Progenitor cell of endocrine pancreas (in vitro differentiated cells): ENCODE measurements at regions not wholly inside any gene's neighbourhood (a gene's known extent, or its start where the extent isn't known, plus 50 kb on each side); places are given as distances from the start of the nearest gene placed in this dataset.

ENCODE experiments used
- DNase-seq: peaks from one replicate; pipeline ENCODE4 v3.0.0; 2021; ENCODE audit warnings: low spot score; ENCODE audit not compliant: unreplicated experiment
- H3K27ac Mint-ChIP-seq: 2 replicates; pipeline ENCODE4 v1.8.0; 2021; ENCODE audit warnings: mild to moderate bottlenecking, moderate library complexity, mixed read lengths
- H3K27me3 Mint-ChIP-seq: 2 replicates; pipeline ENCODE4 v1.8.0; 2021; ENCODE audit warnings: mixed read lengths
- H3K36me3 Mint-ChIP-seq: 2 replicates; pipeline ENCODE4 v1.8.0; 2022; ENCODE audit warnings: mixed read lengths; ENCODE audit not compliant: insufficient read depth
- H3K4me1 Mint-ChIP-seq: 2 replicates; pipeline ENCODE4 v1.8.0; 2021; ENCODE audit warnings: low read depth, mixed read lengths
- H3K4me3 Mint-ChIP-seq: 2 replicates; pipeline ENCODE4 v1.8.0; 2021; ENCODE audit warnings: low read depth, mild to moderate bottlenecking, moderate library complexity, mixed read lengths
- H3K9me3 Mint-ChIP-seq: 2 replicates; pipeline ENCODE4 v1.8.0; 2021; ENCODE audit warnings: low read depth, mixed read lengths
- CTCF ChIP-seq: fragments of 200-600 bp; sonication (generic); IDR thresholded peaks from one replicate; pipeline ENCODE4 v1.5.0; 2021; ENCODE audit warnings: antibody characterized with exemption, mild to moderate bottlenecking; ENCODE audit not compliant: unreplicated experiment

DNA sequence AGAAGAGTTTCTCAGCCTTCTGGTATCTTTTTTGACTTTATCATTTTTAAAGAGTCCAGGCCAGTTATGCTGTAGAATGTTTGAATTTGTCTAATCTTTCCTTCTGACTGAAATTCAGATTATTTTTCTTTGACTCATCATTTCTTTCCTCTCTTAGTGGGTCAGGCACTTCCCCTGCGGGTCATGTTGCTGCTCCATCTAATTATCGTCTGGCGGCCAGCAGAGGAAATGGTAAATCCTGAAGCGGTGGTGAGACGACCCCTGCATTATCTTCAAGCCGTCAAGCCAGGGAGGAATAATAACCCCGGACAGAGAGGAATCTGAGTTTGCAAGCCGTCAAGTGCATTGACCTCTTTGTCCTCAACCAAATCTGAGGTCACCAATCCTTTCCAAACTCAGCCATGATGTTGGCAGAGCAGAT lies 102.1 kb downstream of the ADSS2 start:
- H3K27me3 Mint-ChIP-seq = peaks cover 43% of the 10 kb centered on the region
- no peak for TF ChIP-seq CTCF

DNA sequence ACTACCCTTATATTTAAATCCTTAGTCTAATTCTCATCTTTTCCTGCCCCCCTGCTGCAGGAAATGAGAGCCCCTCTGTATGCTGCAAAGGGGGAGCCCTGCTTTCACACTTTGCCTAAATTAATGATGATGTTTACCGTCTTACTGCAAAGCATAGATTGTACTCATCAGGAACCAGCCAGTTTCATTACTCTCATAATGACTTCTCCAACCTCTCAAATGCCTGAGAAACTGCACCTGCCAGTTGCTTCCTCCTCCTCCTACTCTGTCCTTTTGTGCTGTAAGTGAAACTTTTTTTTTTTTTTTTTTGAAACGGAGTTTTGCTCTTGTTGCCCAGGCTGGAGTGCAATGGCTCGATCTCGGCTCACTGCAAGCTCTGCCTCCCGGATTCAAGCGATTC lies 101.7 kb downstream of the ADSS2 start:
- Mint-ChIP-seq H3K9me3 (no peaks in the 10 kb centered on the region), H3K27me3 (peaks cover 43% of the 10 kb centered on the region), H3K27ac (peak overlapping the region; percentile 22), H3K4me3 (no peak overlapping the region), H3K36me3 (no peaks in the 10 kb centered on the region), H3K4me1 (peaks cover 13% of the 10 kb centered on the region)
- no peak for DNase-seq
- TF ChIP-seq CTCF = no peak

More for the DNA sequence above, 102.1 kb downstream of the ADSS2 start:
- H3K36me3 Mint-ChIP-seq = no peaks in the 10 kb centered on the region
- no peak overlapping the region for H3K27ac Mint-ChIP-seq
- H3K4me1 Mint-ChIP-seq = peaks cover 13% of the 10 kb centered on the region
- no peaks in the 10 kb centered on the region for H3K9me3 Mint-ChIP-seq
- DNase-seq = no peak
- no peak overlapping the region for H3K4me3 Mint-ChIP-seq

DNA sequence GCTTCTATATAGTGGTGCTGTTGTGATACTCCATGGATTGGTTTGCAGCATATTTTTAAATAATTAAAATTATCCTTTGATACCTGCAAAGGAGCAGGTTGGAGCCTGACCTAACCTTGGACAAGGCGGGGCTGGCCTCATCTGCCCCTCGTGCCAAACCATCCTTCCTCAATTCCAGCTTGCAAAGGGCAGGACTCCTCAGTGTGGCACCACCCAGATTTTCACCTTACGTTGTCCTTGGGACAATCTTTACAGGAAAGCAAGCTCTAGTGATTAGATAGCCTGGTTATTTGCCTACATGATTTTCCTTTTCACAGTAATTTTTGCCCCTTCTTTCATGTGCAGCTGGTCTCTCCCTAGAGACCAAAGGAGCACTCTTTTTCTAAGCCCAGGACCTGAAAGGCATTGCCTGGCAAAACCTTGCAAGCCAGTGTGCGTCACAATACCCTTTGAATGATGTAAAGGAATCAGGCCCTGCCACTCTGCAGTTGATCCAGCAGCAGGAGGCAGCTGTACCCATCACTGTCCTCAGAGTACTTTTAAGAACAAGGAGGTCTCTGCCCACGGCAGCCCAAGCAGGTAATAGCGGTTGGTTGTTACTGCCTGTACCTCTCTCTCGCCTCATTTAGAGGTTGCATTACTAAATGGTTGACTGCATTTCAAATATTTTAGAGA lies 99.4 kb downstream of the ADSS2 start:
- Mint-ChIP-seq H3K36me3 (peaks cover 2% of the 10 kb centered on the region), H3K4me1 (peaks cover 8% of the 10 kb centered on the region), H3K27me3 (peaks cover 38% of the 10 kb centered on the region), H3K9me3 (peaks cover 4% of the 10 kb centered on the region), H3K27ac (no peak overlapping the region), H3K4me3 (no peak overlapping the region)
- TF ChIP-seq CTCF = no peak
- no peak for DNase-seq

DNA sequence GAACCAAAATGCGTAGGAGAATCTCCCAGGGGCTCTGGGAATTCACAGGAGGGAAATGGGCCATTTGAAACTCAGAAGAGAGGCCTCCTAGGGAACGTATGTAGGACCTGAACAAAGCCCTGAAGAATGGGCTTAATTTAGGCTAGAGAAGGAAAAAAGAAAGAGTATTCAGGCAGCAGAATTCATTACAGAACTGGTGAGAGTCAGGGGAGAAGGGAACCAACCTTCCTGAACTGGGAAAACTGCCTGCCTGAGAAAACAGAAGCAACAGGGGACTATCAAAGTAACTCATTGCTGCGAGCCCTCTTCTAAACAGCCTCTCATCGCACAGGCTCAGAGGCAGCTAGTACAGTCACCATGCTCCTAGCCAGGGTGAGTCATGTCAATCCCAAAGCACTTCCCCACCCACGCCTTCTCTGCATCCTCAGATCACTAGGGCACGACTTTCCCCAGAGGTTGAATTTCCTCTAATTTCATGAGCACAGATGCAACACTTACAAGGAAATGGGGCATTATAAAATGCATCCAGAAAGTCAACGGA lies 98.1 kb downstream of the ADSS2 start:
- no peak overlapping the region for H3K27ac Mint-ChIP-seq
- no peak overlapping the region for H3K4me3 Mint-ChIP-seq
- peaks cover 2% of the 10 kb centered on the region for H3K36me3 Mint-ChIP-seq
- TF ChIP-seq CTCF = no peak
- DNase-seq = no peak
- H3K27me3 Mint-ChIP-seq = peaks cover 38% of the 10 kb centered on the region
- peaks cover 4% of the 10 kb centered on the region for H3K9me3 Mint-ChIP-seq
- peaks cover 6% of the 10 kb centered on the region for H3K4me1 Mint-ChIP-seq

DNA sequence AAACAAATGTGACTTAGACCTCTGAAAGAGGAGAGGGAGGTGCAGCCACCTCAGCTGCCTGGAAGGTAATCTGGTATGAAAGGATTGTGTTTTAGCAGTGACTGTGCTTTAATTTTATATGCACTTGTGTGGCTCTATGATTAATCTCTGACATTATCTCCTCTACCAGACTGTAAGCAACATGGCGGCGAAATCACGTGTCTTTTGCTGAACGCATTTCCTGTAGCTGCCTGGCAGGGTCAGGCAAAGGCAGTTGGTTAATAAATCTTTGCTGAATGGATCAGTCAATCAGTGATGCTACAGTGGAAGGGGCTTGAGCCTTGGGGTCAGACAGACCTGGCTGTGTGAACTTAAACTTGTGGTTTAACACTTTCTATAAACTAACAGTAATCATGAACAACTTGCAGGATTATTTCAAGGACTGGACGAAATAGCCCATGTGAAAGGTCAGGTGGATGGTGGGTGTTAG lies 96.9 kb downstream of the ADSS2 start:
- H3K27ac Mint-ChIP-seq = no peak overlapping the region
- H3K36me3 Mint-ChIP-seq = peaks cover 2% of the 10 kb centered on the region

More for the DNA sequence above, 96.9 kb downstream of the ADSS2 start:
- no peak for DNase-seq
- Mint-ChIP-seq H3K4me3 (no peak overlapping the region), H3K27me3 (peaks cover 28% of the 10 kb centered on the region), H3K9me3 (peaks cover 4% of the 10 kb centered on the region), H3K4me1 (peaks cover 6% of the 10 kb centered on the region)
- TF ChIP-seq CTCF = no peak
